K562 (cell line): ENCODE measurements at regions not wholly inside any gene's neighbourhood (a gene's known extent, or its start where the extent isn't known, plus 50 kb on each side); places are given as distances from the start of the nearest gene placed in this dataset.

Source experiments
- ATAC-seq: fragments of 200-7000 bp; cut with Tn5 transposase; 3 replicates; pipeline ENCODE4 v1.9.1; 2020; ENCODE audit warnings: moderate library complexity
- BruUV-seq: library from RNA; stranded (reverse); fragments of 400-500 nt; replicated peaks from 2 replicates; lab custom pipeline; 2021; lab: Mats Ljungman, UMichigan
- CTCF ChIA-PET: fragments of 300-600 bp; formaldehyde crosslinking; extraction: SDS; loops from one replicate; lab custom pipeline; 2021; ENCODE audit warnings: low intra/inter-chr PET ratio; lab: Yijun Ruan, JAX
- POLR2A ChIA-PET: fragments of 300-600, 350-650 bp; sonication (Branson Sonifier 250); formaldehyde crosslinking; extraction: SDS; loops from one replicate; lab custom pipeline; 2021; ENCODE audit warnings: antibody characterized with exemption, inconsistent platforms; lab: Yijun Ruan, JAX
- DNase-seq, 4 experiments: peaks; one replicate each; pipeline versions ENCODE4 v3.0.0 to v3.0.0-alpha.2; 2011 to 2018; ENCODE audit warnings: low spot score in 3 of 4, mixed read lengths in 3 of 4; ENCODE audit errors: extremely low read depth in 1 of 4
- FAIRE-seq: peaks from 2 replicates; lab custom pipeline; 2011; peaks lifted over from hg19 to GRCh38; lab: Jason Lieb, UNC
- H2AFZ ChIP-seq: 2 replicates; pipeline ENCODE4 v1.6.0; 2011; ENCODE audit warnings: low read depth, low read length, control low read depth, inconsistent platforms
- H3K27ac ChIP-seq: fragments of 200-600 bp; 3 replicates; pipeline ENCODE4 v1.8.0; 2011; ENCODE audit warnings: low read depth, mild to moderate bottlenecking, control low read depth, inconsistent platforms, low read length, moderate library complexity, mixed read lengths; ENCODE audit errors: extremely low read depth
- H3K27me3 ChIP-seq, 2 experiments: fragments of 300-600 bp in 1 of 2; 2 replicates in 1 of 2; 3 replicates in 1 of 2; pipeline versions ENCODE4 v1.6.0 to v1.8.0; 2011; ENCODE audit warnings: inconsistent platforms in 2 of 2, low read length in 2 of 2, mild to moderate bottlenecking in 1 of 2, mixed read lengths in 1 of 2, moderate library complexity in 1 of 2; ENCODE audit not compliant: control insufficient read depth in 2 of 2, insufficient read depth in 2 of 2
- H3K36me3 ChIP-seq: fragments of 300-600 bp; 3 replicates; pipeline ENCODE4 v1.8.0; 2011; ENCODE audit warnings: mild to moderate bottlenecking, low read length, inconsistent platforms; ENCODE audit not compliant: control insufficient read depth, insufficient read depth
- H3K4me1 ChIP-seq, 2 experiments: fragments of 200-600 bp in 1 of 2; replicated peaks in 1 of 2; 2 replicates in 1 of 2; 3 replicates in 1 of 2; pipeline versions ENCODE4 v1.5.1 to v1.8.0; 2011; ENCODE audit warnings: inconsistent platforms in 2 of 2, low read length in 2 of 2, mild to moderate bottlenecking in 1 of 2, mixed read lengths in 1 of 2, moderate library complexity in 1 of 2; ENCODE audit not compliant: control insufficient read depth in 2 of 2, insufficient read depth in 2 of 2
- H3K4me2 ChIP-seq: 2 replicates; pipeline ENCODE4 v1.6.1; 2011; ENCODE audit warnings: low read length, control low read depth, inconsistent platforms, mixed read lengths; ENCODE audit not compliant: insufficient read depth
- H3K4me3 ChIP-seq: fragments of 200-600 bp; sonication (generic), shearing (Covaris generic); 2 replicates; pipeline ENCODE4 v1.5.1; 2016; ENCODE audit warnings: control low read depth, inconsistent platforms
- H3K79me2 ChIP-seq: fragments of 200-600 bp; 3 replicates; pipeline ENCODE4 v1.8.0; 2011; ENCODE audit warnings: low read length, inconsistent platforms; ENCODE audit not compliant: control insufficient read depth, insufficient read depth
- H3K9ac ChIP-seq, 2 experiments: 2 replicates each; pipeline versions ENCODE4 v1.6.0 to v1.6.1; 2011; ENCODE audit warnings: low read depth in 2 of 2, low read length in 2 of 2, control low read depth in 1 of 2, inconsistent platforms in 1 of 2, mild to moderate bottlenecking in 1 of 2, mixed read lengths in 1 of 2; ENCODE audit not compliant: insufficient read depth in 1 of 2
- H3K9me1 ChIP-seq: one replicate; pipeline ENCODE4 v1.6.0; 2011; ENCODE audit warnings: inconsistent platforms, mild to moderate bottlenecking, low read length, moderate library complexity; ENCODE audit not compliant: control insufficient read depth, insufficient read depth
- H3K9me3 ChIP-seq: replicated peaks from 2 replicates; pipeline ENCODE4 v1.5.1; 2011; ENCODE audit warnings: low read depth, low read length, inconsistent platforms; ENCODE audit not compliant: control insufficient read depth, insufficient read depth
- H4K20me1 ChIP-seq: replicated peaks from 2 replicates; pipeline ENCODE4 v1.6.1; 2011; ENCODE audit warnings: low read length, inconsistent platforms, mixed read lengths; ENCODE audit not compliant: control insufficient read depth, insufficient read depth
- ARID1B ChIP-seq: fragments of 450-650 bp; IDR thresholded peaks from 2 replicates; pipeline ENCODE4 v1.6.1; 2016; ENCODE audit warnings: antibody characterized with exemption, mild to moderate bottlenecking, inconsistent platforms
- BCOR ChIP-seq: fragments of 450-650 bp; IDR thresholded peaks from 2 replicates; pipeline ENCODE4 v1.6.1; 2016
- CEBPZ ChIP-seq: fragments of 150-350 bp; IDR thresholded peaks from 2 replicates; pipeline ENCODE4 v1.6.1; 2014; ENCODE audit warnings: low read depth, mild to moderate bottlenecking, low read length, borderline replicate concordance
- CUX1 ChIP-seq: fragments of 200-800 bp; sonication (Bioruptor generic); IDR thresholded peaks from 2 replicates; pipeline ENCODE4 v1.6.1; 2016; ENCODE audit warnings: missing genetic modification characterization, missing compliant biosample characterization
- RBM25 ChIP-seq: fragments of 200-400 bp; formaldehyde crosslinking; IDR thresholded peaks from 2 replicates; pipeline ENCODE4 v1.6.1; 2018; ENCODE audit warnings: low read length, low read depth, moderate library complexity; ENCODE audit not compliant: severe bottlenecking
- SAFB ChIP-seq: fragments of 200-400 bp; formaldehyde crosslinking; IDR thresholded peaks from 2 replicates; pipeline ENCODE4 v1.6.1; 2017; ENCODE audit warnings: low read depth, low read length, borderline replicate concordance
- SAFB2 ChIP-seq: fragments of 200-400 bp; formaldehyde crosslinking; IDR thresholded peaks from 2 replicates; pipeline ENCODE4 v1.6.1; 2018; ENCODE audit warnings: borderline replicate concordance, low read length, low read depth, moderate library complexity; ENCODE audit not compliant: severe bottlenecking
- ZNF165 ChIP-seq: fragments of 250-450 bp; sonication (Bioruptor Pico); IDR thresholded peaks from 2 replicates; pipeline ENCODE4 v1.4.0; 2020; ENCODE audit warnings: borderline replicate concordance
- whole genome bisulfite sequencing: fragments of 100-300 bp; shearing (Covaris generic); methylation state at CpG from one replicate; pipeline ENCODE4 v1.1.6; 2016; ENCODE audit warnings: low coverage, mixed read lengths; ENCODE audit not compliant: insufficient coverage; ENCODE audit errors: missing lambda C conversion rate; 5-methylcytosine and 5-hydroxymethylcytosine counted together
- in situ Hi-C: fragments of 300-500 bp; cut with MboI; formaldehyde crosslinking; loops from 4 replicates; pipeline ENCODE4 v1.15.0; 2018; ENCODE audit warnings: inconsistent platforms, mixed read lengths
- intact Hi-C: fragments of 100-400 bp; cut with micrococcal nuclease; formaldehyde crosslinking; loops from 2 replicates; pipeline ENCODE4 v1.14.2; 2022

GRCh38 chr12:116629480-116629879 is 70.3 kb downstream of the MAP1LC3B2 start:
- in situ Hi-C loops: no loop called here
- FAIRE-seq: no peak

GRCh38 chr12:116628989-116629388 is 69.8 kb downstream of the MAP1LC3B2 start:
- FAIRE-seq (no peak), ATAC-seq (no peak), DNase-seq (no peak)
- Histone ChIP-seq H3K4me3 (no peak overlapping the region), H3K4me2 (no peak overlapping the region), H3K9ac (no peak overlapping the region), H3K4me1 (peaks cover 0 to 5% of the 10 kb centered on the region in 2 experiments; a peak in 3 of 5 replicates), H3K36me3 (no peaks in the 10 kb centered on the region), H3K27me3 (peaks cover 9 to 15% of the 10 kb centered on the region in 2 experiments; a peak in 3 of 5 replicates), H2AFZ (no peak overlapping the region), H3K9me3 (no peaks in the 10 kb centered on the region), H4K20me1 (no peaks in the 10 kb centered on the region), H3K27ac (no peak overlapping the region), H3K79me2 (no peaks in the 10 kb centered on the region), H3K9me1 (no peaks in the 10 kb centered on the region)
- in situ Hi-C loops (no loop called here), intact Hi-C loops (no loop called here)
- TF ChIP-seq CEBPZ (no peak), ZNF165 (CRISPR knock-in tag) (no peak), CUX1 (CRISPR knock-in tag) (no peak), RBM25 (peak; percentile 50), BCOR (0 out of 2 replicates have a peak, but pooled peaks have one; percentile 15), SAFB (no peak)
- ChIA-PET CTCF (no interaction called here), POLR2A (interaction anchor here (1.2 kb wide), 1 partner anchor 9 kb away, joined by 4 read pairs; no protein-coding TSS in a partner anchor)
- WGBS: 0% methylated on average over 1 of the region's 1 CpG
- BruUV-seq: no TSS peak

More at GRCh38 chr12:116629480-116629879, 70.3 kb downstream of the MAP1LC3B2 start:
- no peaks in the 10 kb centered on the region for H3K9me3 ChIP-seq
- POLR2A ChIA-PET: interaction anchor here (1.2 kb wide), 1 partner anchor 9 kb away, joined by 4 read pairs; no protein-coding TSS in a partner anchor
- CTCF ChIA-PET: no interaction called here
- H4K20me1 ChIP-seq: no peaks in the 10 kb centered on the region
- no peaks in the 10 kb centered on the region for H3K79me2 ChIP-seq
- DNase-seq: no peak
- no TSS peak for BruUV-seq
- H3K4me2 ChIP-seq: no peak overlapping the region
- intact Hi-C loops: no loop called here
- no peak for TF ChIP-seq ARID1B
- TF ChIP-seq SAFB2: no peak
- TF ChIP-seq, all 486 proteins: peak for 0
- Histone ChIP-seq H3K4me1 (peaks cover 0 to 5% of the 10 kb centered on the region in 2 experiments; a peak in 3 of 5 replicates), H3K36me3 (no peaks in the 10 kb centered on the region), H3K4me3 (no peak overlapping the region), H3K9me1 (no peaks in the 10 kb centered on the region), H3K9ac (no peak overlapping the region), H3K27ac (no peak overlapping the region), H3K27me3 (peaks cover 9 to 15% of the 10 kb centered on the region in 2 experiments; a peak in 3 of 5 replicates), H2AFZ (no peak overlapping the region)
- no peak for ATAC-seq
- WGBS: 7% methylated on average over 10 of the region's 10 CpGs
